IMR-90 (cell line): ENCODE measurements at regions not wholly inside any gene's neighbourhood (a gene's known extent, or its start where the extent isn't known, plus 50 kb on each side); places are given as distances from the start of the nearest gene placed in this dataset.

Experiments
- BHLHE40 ChIP-seq: fragments of 150-350 bp; IDR thresholded peaks from 2 replicates; pipeline ENCODE4 v1.6.1; 2016; ENCODE audit warnings: mild to moderate bottlenecking, low read depth, low read length
- CEBPB ChIP-seq: IDR thresholded peaks from 2 replicates; pipeline ENCODE4 v1.6.1; 2012; ENCODE audit warnings: low read depth, low read length, improper control_type of control experiment
- MXI1 ChIP-seq: IDR thresholded peaks from 2 replicates; pipeline ENCODE4 v1.6.1; 2012; ENCODE audit warnings: low read depth, mild to moderate bottlenecking, low read length, moderate library complexity, borderline replicate concordance
- NFE2L2 ChIP-seq: fragments of 150-350 bp; IDR thresholded peaks from 2 replicates; pipeline ENCODE4 v1.6.1; 2016; ENCODE audit warnings: low read depth, mild to moderate bottlenecking, low read length
- POLR2A ChIP-seq: IDR thresholded peaks from 2 replicates; pipeline ENCODE4 v1.6.1; 2012; ENCODE audit warnings: mild to moderate bottlenecking, low read depth, low read length
- TF ChIP-seq, protein P1 (sequence below): conservative IDR thresholded peaks from 2 replicates; pipeline ENCODE4 v1.5.1; 2012; ENCODE audit warnings: mild to moderate bottlenecking, low read depth, low read length, improper control_type of control experiment

DNA sequence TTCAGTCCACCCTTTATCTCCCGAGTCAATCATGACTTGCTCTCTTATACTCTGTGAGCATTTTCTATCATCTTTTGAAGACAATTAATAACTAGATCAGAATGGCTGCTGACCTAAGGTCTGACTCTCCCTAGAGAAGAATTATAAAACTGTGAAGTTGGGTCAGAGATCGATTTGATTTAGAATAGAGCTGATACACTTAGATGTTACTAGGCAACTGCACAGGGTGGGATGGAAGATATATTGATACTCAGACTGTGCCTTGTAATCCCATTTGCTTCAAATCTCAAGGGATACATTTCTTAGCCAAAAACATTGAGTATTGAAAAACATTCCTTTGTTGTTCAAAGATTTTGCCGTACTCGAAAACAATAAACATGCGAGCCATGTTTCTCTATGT is 106.0 kb upstream of the NMUR2 start:
- TF ChIP-seq, protein P1, sequence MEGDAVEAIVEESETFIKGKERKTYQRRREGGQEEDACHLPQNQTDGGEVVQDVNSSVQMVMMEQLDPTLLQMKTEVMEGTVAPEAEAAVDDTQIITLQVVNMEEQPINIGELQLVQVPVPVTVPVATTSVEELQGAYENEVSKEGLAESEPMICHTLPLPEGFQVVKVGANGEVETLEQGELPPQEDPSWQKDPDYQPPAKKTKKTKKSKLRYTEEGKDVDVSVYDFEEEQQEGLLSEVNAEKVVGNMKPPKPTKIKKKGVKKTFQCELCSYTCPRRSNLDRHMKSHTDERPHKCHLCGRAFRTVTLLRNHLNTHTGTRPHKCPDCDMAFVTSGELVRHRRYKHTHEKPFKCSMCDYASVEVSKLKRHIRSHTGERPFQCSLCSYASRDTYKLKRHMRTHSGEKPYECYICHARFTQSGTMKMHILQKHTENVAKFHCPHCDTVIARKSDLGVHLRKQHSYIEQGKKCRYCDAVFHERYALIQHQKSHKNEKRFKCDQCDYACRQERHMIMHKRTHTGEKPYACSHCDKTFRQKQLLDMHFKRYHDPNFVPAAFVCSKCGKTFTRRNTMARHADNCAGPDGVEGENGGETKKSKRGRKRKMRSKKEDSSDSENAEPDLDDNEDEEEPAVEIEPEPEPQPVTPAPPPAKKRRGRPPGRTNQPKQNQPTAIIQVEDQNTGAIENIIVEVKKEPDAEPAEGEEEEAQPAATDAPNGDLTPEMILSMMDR = no peak
- TF ChIP-seq CEBPB (no peak), MXI1 (no peak), BHLHE40 (no peak), POLR2A (no peak), NFE2L2 (no peak)
